Glutamatergic neuron (in vitro differentiated cells): ENCODE measurements at regions not wholly inside any gene's neighbourhood (a gene's known extent, or its start where the extent isn't known, plus 50 kb on each side); places are given as distances from the start of the nearest gene placed in this dataset.
A peak's percentile ranks its signal among the peaks of the same experiment; 100 is the strongest.

Experiments used
- DNase-seq: peaks from one replicate; pipeline ENCODE4 v3.0.0; 2022
- H3K27ac Mint-ChIP-seq: one replicate; pipeline ENCODE4 v1.8.0; 2020; ENCODE audit warnings: mild to moderate bottlenecking, mixed read lengths, inconsistent platforms; ENCODE audit not compliant: unreplicated experiment
- H3K27me3 Mint-ChIP-seq: one replicate; pipeline ENCODE4 v1.8.0; 2020; ENCODE audit warnings: mild to moderate bottlenecking, moderate library complexity, mixed read lengths, inconsistent platforms; ENCODE audit not compliant: unreplicated experiment
- H3K36me3 Mint-ChIP-seq: one replicate; pipeline ENCODE4 v1.8.0; 2020; ENCODE audit warnings: mild to moderate bottlenecking, mixed read lengths, inconsistent platforms; ENCODE audit not compliant: unreplicated experiment
- H3K4me1 Mint-ChIP-seq: one replicate; pipeline ENCODE4 v1.8.0; 2020; ENCODE audit warnings: mild to moderate bottlenecking, low read depth, mixed read lengths, inconsistent platforms; ENCODE audit not compliant: unreplicated experiment
- H3K4me3 Mint-ChIP-seq: one replicate; pipeline ENCODE4 v1.8.0; 2020; ENCODE audit warnings: mild to moderate bottlenecking, mixed read lengths, inconsistent platforms; ENCODE audit not compliant: unreplicated experiment
- H3K9me3 Mint-ChIP-seq: one replicate; pipeline ENCODE4 v1.8.0; 2020; ENCODE audit warnings: mild to moderate bottlenecking, moderate library complexity, mixed read lengths, inconsistent platforms; ENCODE audit not compliant: unreplicated experiment
- CTCF ChIP-seq: fragments of 200-600 bp; sonication (generic); IDR thresholded peaks from one replicate; pipeline ENCODE4 v1.5.0; 2021; ENCODE audit not compliant: partially characterized antibody, unreplicated experiment

- Mint-ChIP-seq H3K9me3 (peaks cover 11% of the 10 kb centered on the region), H3K27ac (no peak overlapping the region), H3K27me3 (peaks cover 15% of the 10 kb centered on the region), H3K4me3 (no peak overlapping the region), H3K4me1 (peaks cover 12% of the 10 kb centered on the region), H3K36me3 (peaks cover 17% of the 10 kb centered on the region)
- DNase-seq = no peak
- TF ChIP-seq CTCF = no peak
These were observed 87.3 kb downstream of the ADRA2C start for GRCh38 chr4:3853388-3854035.

- no peak for DNase-seq
- Mint-ChIP-seq H3K4me3 (no peak overlapping the region), H3K27me3 (peaks cover 11% of the 10 kb centered on the region), H3K27ac (no peak overlapping the region), H3K4me1 (peaks cover 12% of the 10 kb centered on the region), H3K9me3 (peaks cover 6% of the 10 kb centered on the region), H3K36me3 (peaks cover 11% of the 10 kb centered on the region)
- no peak for TF ChIP-seq CTCF
These were observed 88.5 kb downstream of the ADRA2C start for GRCh38 chr4:3854661-3855060.

- no peak for TF ChIP-seq CTCF
- Mint-ChIP-seq H3K27me3 (peaks cover 11% of the 10 kb centered on the region), H3K9me3 (peaks cover 4% of the 10 kb centered on the region), H3K27ac (no peak overlapping the region), H3K4me3 (no peak overlapping the region), H3K36me3 (peaks cover 2% of the 10 kb centered on the region), H3K4me1 (peaks cover 12% of the 10 kb centered on the region)
- no peak for DNase-seq
These were observed 89.5 kb downstream of the ADRA2C start for GRCh38 chr4:3855646-3856045.

- no peak for TF ChIP-seq CTCF
These were observed 90.5 kb downstream of the ADRA2C start for GRCh38 chr4:3856604-3857204.

GRCh38 chr4:3857269-3857926 is 91.2 kb downstream of the ADRA2C start:
- Mint-ChIP-seq H3K27ac (no peak overlapping the region), H3K27me3 (peaks cover 11% of the 10 kb centered on the region)

More at GRCh38 chr4:3856604-3857204, 90.5 kb downstream of the ADRA2C start:
- Mint-ChIP-seq H3K4me3 (no peak overlapping the region), H3K27me3 (peaks cover 11% of the 10 kb centered on the region), H3K36me3 (no peaks in the 10 kb centered on the region), H3K9me3 (peaks cover 2% of the 10 kb centered on the region), H3K27ac (peak overlapping the region; percentile 2), H3K4me1 (peaks cover 5% of the 10 kb centered on the region)
- DNase-seq = no peak

More at GRCh38 chr4:3857269-3857926, 91.2 kb downstream of the ADRA2C start:
- no peaks in the 10 kb centered on the region for H3K36me3 Mint-ChIP-seq
- H3K9me3 Mint-ChIP-seq = peaks cover 2% of the 10 kb centered on the region
- peaks cover 5% of the 10 kb centered on the region for H3K4me1 Mint-ChIP-seq
- no peak overlapping the region for H3K4me3 Mint-ChIP-seq
- no peak for DNase-seq
- TF ChIP-seq CTCF = no peak
